ENCODE measurements at regions not wholly inside any gene's neighbourhood (a gene's known extent, or its start where the extent isn't known, plus 50 kb on each side); places are given as distances from the start of the nearest gene placed in this dataset.

DNA sequence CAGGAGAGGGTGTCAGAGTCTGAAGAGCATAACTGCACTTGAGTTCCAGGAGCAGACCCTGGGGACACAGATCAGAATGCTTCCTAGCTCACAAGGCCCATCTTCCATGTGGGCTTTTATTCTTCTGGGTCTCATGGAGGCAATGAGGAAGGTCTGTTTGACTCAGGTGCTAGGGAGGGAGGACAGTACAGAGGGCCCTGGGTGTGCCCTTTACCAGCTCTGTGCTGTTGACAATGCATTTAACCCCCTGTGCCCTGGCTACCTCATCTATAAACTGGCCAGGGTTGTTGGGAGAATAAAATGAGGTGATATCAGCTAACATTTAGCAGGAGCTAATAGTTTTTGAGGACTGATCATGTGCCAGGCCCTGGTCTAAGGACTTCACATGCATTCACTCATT lies 318.0 kb downstream of the DMAC1 start:
- no peak for TF ChIP-seq POLR2AphosphoS5 (IDR thresholded peaks at IDR 0.05; ENCODE audit: low read depth)
- TF ChIP-seq, protein P1, sequence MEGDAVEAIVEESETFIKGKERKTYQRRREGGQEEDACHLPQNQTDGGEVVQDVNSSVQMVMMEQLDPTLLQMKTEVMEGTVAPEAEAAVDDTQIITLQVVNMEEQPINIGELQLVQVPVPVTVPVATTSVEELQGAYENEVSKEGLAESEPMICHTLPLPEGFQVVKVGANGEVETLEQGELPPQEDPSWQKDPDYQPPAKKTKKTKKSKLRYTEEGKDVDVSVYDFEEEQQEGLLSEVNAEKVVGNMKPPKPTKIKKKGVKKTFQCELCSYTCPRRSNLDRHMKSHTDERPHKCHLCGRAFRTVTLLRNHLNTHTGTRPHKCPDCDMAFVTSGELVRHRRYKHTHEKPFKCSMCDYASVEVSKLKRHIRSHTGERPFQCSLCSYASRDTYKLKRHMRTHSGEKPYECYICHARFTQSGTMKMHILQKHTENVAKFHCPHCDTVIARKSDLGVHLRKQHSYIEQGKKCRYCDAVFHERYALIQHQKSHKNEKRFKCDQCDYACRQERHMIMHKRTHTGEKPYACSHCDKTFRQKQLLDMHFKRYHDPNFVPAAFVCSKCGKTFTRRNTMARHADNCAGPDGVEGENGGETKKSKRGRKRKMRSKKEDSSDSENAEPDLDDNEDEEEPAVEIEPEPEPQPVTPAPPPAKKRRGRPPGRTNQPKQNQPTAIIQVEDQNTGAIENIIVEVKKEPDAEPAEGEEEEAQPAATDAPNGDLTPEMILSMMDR (IDR thresholded peaks at IDR 0.05; ENCODE audit: insufficient read depth, low read length), result no peak

All from HL-60 (cell line).